Heart right ventricle (tissue), 16 donors: ENCODE measurements at regions not wholly inside any gene's neighbourhood (a gene's known extent, or its start where the extent isn't known, plus 50 kb on each side); places are given as distances from the start of the nearest gene placed in this dataset.

Experiments used
- ATAC-seq, 8 donors: fragments of 200-7000 bp; cut with Tn5 transposase; one replicate each; pipeline ENCODE4 v1.9.1; 2020; ENCODE audit warnings: mild to moderate bottlenecking in 8 of 8, moderate library complexity in 8 of 8, moderate number of reproducible peaks in 1 of 8
- DNase-seq, 2 donors: peaks; one replicate each; pipeline ENCODE4 v3.0.0-alpha.2; 2020
- H3K27ac ChIP-seq, 10 donors: fragments of 200-600 bp; sonication (generic) in 2 of 10; one replicate each; pipeline versions ENCODE4 v1.5.0 to v1.8.0; 2020 to 2022; ENCODE audit warnings: mild to moderate bottlenecking in 3 of 10
- H3K27me3 ChIP-seq, 7 donors: fragments of 200-600 bp; one replicate each; pipeline ENCODE4 v1.8.0; 2021 to 2022; ENCODE audit warnings: mild to moderate bottlenecking in 2 of 7
- H3K36me3 ChIP-seq, 9 donors: fragments of 200-600 bp; sonication (generic) in 1 of 9; one replicate each; pipeline versions ENCODE4 v1.5.0 to v1.8.0; 2020 to 2022; ENCODE audit warnings: mild to moderate bottlenecking in 2 of 9
- H3K4me1 ChIP-seq, 9 donors: fragments of 200-600 bp; sonication (generic) in 1 of 9; one replicate each; pipeline versions ENCODE4 v1.5.0 to v1.8.0; 2020 to 2022; ENCODE audit warnings: mild to moderate bottlenecking in 4 of 9
- H3K4me3 ChIP-seq, 10 donors: fragments of 200-600 bp; sonication (generic) in 2 of 10; one replicate each; pipeline versions ENCODE4 v1.5.0 to v1.8.0; 2020 to 2022; ENCODE audit warnings: mild to moderate bottlenecking in 7 of 10, moderate library complexity in 2 of 10
- H3K9me3 ChIP-seq, 11 donors: fragments of 200-600 bp in 10 of 11; sonication (generic) in 2 of 11; one replicate each; pipeline versions ENCODE4 v1.5.0 to v1.8.0; 2013 to 2022; ENCODE audit warnings: mild to moderate bottlenecking in 2 of 11, control low read depth in 1 of 11, moderate library complexity in 1 of 11
- WGBS, 2 donors: extraction: QIAGEN DNeasy Blood & Tissue Kit; methylation state at CpG; one replicate each; pipeline ENCODE4 v1.1.7; 2013; ENCODE audit warnings: inconsistent platforms in 1 of 2; 5-methylcytosine and 5-hydroxymethylcytosine counted together
- intact Hi-C, 10 donors: fragments of 100-400 bp; cut with DNase I; formaldehyde crosslinking; loops; one replicate each; pipeline versions ENCODE4 v1.11.1 to v1.14.2; 2022
- TF ChIP-seq, protein P1 (sequence below), 9 donors: fragments of 200-600 bp; sonication (generic) in 2 of 9; IDR thresholded peaks; one replicate each; pipeline versions ENCODE4 v1.5.0 to v1.8.0; 2021 to 2022; ENCODE audit warnings: antibody characterized with exemption in 9 of 9, mild to moderate bottlenecking in 5 of 9, moderate library complexity in 1 of 9
- donor health status: Arrhythmogenic right ventricular cardiomyopathy.
- donor health status: ischemic (EF 13 %, LVEDD 7.1; RV severe dilation, severe dysfunction).
- donor health status: healthy with polysubstance abuse.
- donor health status: DM: no; HTN: yes; CAD: no.
- donor health status: DM: no; HTN: no; CAD: no.
- donor health status: ischemic (EF 25% LVEDD 6.9; RV normal size, moderate dysfunction).
- donor health status: ischemic (EF 25% LVEDD 5.7; RV mildly dilated, moderate dysfunction).
- donor health status: healthy.
- donor health status: DM: yes; HTN: yes; CAD: no.
- donor health status: Ischemic cardiomyopathy.
- donor health status: ischemic (EF 35%, LVEDD 5.7; RV mildly dilated, moderate dysfunction).
- donor health status: nonischemic (EF 11% LVEDD 7.7; RV severe dilation, severe dysfunction).
- donor health status: DM: yes; HTN: yes; CAD: no.
- donor health status: PGD.
- donor health status: ischemic (EF 29% LVEDD 5.4; RV normal size, mild dysfunction).
- donor health status: nonischemic (EF 23%, LVEDD 6.1; RV moderate dilation, normal function).

DNA sequence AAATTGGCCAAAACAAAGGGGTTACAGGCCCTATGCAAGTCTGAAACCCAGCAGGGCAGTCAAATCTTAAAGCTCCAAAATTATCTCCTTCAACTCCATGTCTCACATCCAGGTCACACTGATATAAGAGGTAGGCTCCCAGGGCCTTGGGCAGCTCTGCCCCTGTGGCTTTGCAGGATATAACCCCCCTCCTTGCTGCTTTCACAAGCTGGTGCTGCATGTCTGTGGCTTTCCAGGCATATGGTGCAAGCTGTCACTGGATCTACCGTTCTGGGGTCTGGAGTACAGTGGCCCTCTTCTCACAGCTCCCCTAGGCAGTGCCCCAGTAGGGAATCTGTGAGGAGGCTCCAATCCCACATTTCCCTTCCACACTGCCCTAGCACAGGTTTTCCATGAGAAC is 519.6 kb downstream of the ETS1 start:
- Histone ChIP-seq H3K36me3 (no peaks in the 10 kb centered on the region), H3K4me3 (no peak overlapping the region), H3K27me3 (peaks cover 0 to 5% (median 0%) of the 10 kb centered on the region in 7 donors), H3K4me1 (no peaks in the 10 kb centered on the region), H3K27ac (no peak overlapping the region), H3K9me3 (peaks cover 0 to 5% (median 0%) of the 10 kb centered on the region in 11 donors)
- TF ChIP-seq, protein P1, sequence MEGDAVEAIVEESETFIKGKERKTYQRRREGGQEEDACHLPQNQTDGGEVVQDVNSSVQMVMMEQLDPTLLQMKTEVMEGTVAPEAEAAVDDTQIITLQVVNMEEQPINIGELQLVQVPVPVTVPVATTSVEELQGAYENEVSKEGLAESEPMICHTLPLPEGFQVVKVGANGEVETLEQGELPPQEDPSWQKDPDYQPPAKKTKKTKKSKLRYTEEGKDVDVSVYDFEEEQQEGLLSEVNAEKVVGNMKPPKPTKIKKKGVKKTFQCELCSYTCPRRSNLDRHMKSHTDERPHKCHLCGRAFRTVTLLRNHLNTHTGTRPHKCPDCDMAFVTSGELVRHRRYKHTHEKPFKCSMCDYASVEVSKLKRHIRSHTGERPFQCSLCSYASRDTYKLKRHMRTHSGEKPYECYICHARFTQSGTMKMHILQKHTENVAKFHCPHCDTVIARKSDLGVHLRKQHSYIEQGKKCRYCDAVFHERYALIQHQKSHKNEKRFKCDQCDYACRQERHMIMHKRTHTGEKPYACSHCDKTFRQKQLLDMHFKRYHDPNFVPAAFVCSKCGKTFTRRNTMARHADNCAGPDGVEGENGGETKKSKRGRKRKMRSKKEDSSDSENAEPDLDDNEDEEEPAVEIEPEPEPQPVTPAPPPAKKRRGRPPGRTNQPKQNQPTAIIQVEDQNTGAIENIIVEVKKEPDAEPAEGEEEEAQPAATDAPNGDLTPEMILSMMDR (IDR thresholded peaks at IDR 0.05): no peak
- 44 to 65% methylated on average over 1 of the region's 1 CpG for WGBS, 2 donors
- no peak for ATAC-seq
- DNase-seq: no peak
- intact Hi-C loops: no loop called here

DNA sequence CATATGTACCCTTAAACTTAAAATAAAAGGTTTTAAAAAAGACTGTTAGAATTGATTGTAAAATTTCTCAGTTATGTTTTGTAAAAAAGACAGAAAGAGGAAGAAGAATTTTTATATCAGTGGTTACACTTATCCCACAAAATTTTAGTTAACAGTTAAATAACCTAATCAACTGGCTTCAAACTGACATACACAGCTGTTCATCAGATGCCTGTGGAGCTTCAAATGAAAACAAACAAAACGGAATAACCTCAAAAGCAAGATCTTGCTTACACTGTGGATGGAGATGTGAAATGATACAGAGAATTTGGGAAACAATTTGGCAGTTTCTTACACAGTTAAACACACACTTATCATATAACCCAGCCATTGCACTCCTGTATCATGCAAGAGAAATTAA is 521.0 kb downstream of the ETS1 start:
- 57 to 85% methylated on average over 1 of the region's 1 CpG for WGBS, 2 donors
- H3K27me3 ChIP-seq: peaks cover 0 to 5% (median 0%) of the 10 kb centered on the region in 7 donors

DNA sequence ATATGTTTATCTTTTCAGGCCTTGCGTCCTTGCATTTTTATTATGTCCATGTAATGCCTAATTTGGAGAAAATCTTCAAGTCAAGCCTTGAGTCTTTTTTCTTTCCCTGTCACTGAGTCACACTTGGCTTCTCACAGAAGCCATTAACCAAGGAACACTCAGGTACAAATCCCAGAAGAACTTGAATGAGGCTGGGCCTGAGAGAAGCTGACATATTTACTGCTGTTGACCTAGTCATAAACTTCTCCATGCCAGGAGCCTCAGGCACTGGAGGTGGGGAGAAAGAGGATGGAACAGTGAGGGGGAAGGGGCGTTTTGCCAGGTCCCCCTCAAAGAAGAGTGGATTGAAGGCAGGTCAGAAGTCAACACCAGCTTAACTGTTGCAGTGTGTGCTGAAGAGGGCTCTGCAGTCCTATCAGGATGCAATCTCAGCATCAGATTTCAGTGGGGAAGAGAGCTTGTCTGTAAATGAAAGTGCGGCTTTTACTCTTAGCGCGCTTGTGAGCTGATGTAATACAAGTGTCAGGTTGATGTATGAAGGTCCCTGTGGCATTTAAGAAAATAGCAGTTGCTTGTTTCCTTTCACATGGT is 526.0 kb downstream of the ETS1 start:
- Histone ChIP-seq H3K36me3 (no peaks in the 10 kb centered on the region), H3K4me3 (no peak overlapping the region), H3K27ac (no peak overlapping the region), H3K4me1 (no peaks in the 10 kb centered on the region), H3K27me3 (peaks cover 0 to 5% (median 0%) of the 10 kb centered on the region in 7 donors), H3K9me3 (peaks cover 0 to 5% (median 0%) of the 10 kb centered on the region in 11 donors)
- intact Hi-C loops: no loop called here
- DNase-seq (no peak), ATAC-seq (no peak)
- WGBS, 2 donors: 60 to 62% methylated on average over 5 of the region's 5 CpGs
- TF ChIP-seq, protein P1 (IDR thresholded peaks at IDR 0.05): no peak

More for the DNA sequence above, 521.0 kb downstream of the ETS1 start:
- Histone ChIP-seq H3K36me3 (no peaks in the 10 kb centered on the region), H3K9me3 (peaks cover 0 to 5% (median 0%) of the 10 kb centered on the region in 11 donors), H3K27ac (no peak overlapping the region), H3K4me3 (no peak overlapping the region), H3K4me1 (no peaks in the 10 kb centered on the region)
- intact Hi-C loops: no loop called here
- DNase-seq (no peak), ATAC-seq (no peak)
- TF ChIP-seq, protein P1 (IDR thresholded peaks at IDR 0.05): no peak

DNA sequence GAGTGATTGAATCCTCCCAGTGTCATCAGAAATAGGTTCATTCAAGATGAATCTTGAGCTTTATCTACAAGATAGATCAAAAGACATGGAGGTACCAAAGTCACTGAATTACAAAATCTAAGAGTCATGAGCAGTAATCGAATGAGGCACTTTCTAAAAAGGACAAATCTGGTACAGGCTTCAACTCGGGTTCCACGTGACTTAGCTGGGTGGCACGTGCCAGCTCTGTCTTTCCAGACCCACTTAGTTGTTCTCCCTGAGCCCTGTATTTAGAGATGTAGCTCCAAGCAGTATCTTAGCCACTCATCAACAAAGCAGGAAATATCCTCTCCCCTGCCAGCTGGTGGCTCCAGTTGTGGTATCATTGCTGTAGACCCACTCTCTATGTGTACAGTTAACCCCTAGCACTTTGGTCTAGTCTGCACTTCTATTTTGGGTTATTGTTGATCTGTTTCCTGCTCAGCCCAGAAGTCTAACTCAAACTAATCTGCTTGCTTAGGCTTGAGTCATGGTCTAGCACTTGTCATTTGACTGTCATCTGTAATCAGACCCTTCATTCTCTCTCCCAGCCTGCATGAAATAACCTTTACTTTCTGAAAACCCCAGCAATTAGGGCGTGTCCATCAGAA is 528.7 kb downstream of the ETS1 start:
- DNase-seq (no peak), ATAC-seq (no peak)
- peaks cover 0 to under 1% (median 0%) of the 10 kb centered on the region in 11 donors for H3K9me3 ChIP-seq
- intact Hi-C loops: no loop called here
- no peaks in the 10 kb centered on the region for H3K36me3 ChIP-seq
- H3K27me3 ChIP-seq: peaks cover 0 to 2% (median 0%) of the 10 kb centered on the region in 7 donors
- peaks cover 0 to 12% (median 0%) of the 10 kb centered on the region in 9 donors for H3K4me1 ChIP-seq
- H3K4me3 ChIP-seq: no peak overlapping the region
- 89 to 96% methylated on average over 5 of the region's 5 CpGs for WGBS, 2 donors
- no peak overlapping the region for H3K27ac ChIP-seq
- TF ChIP-seq, protein P1 (IDR thresholded peaks at IDR 0.05): no peak
